Keratinocyte (primary cell): ENCODE measurements at regions not wholly inside any gene's neighbourhood (a gene's known extent, or its start where the extent isn't known, plus 50 kb on each side); places are given as distances from the start of the nearest gene placed in this dataset.

Source experiments
- CTCF ChIP-seq, 3 experiments: IDR thresholded peaks in 1 of 3; conservative IDR thresholded peaks in 1 of 3; optimal IDR thresholded peaks in 1 of 3; 2 replicates in 2 of 3; 3 replicates in 1 of 3; pipeline versions ENCODE3 to v1.5.1; 2011; ENCODE audit warnings: low read length in 3 of 3, mild to moderate bottlenecking in 3 of 3, moderate library complexity in 2 of 3, control low read depth in 1 of 3, inconsistent platforms in 1 of 3; ENCODE audit not compliant: insufficient read depth in 2 of 3; ENCODE audit errors: extremely low read depth in 1 of 3
- EZH2 ChIP-seq: IDR thresholded peaks from one replicate; pipeline ENCODE4 v1.6.1; 2012; ENCODE audit warnings: inconsistent platforms, mild to moderate bottlenecking, low read length, moderate library complexity

GRCh38 chr4:213971-214370 is 89.7 kb downstream of the ZNF718 start:
- no peak for TF ChIP-seq CTCF (optimal IDR thresholded peaks at IDR 0.05 in 1 of 3, IDR thresholded peaks at IDR 0.05 in 1 of 3, conservative IDR thresholded peaks at IDR 0.05 in 1 of 3; ENCODE audit: extremely low read depth in 1 of 3, insufficient read depth in 2 of 3, low read length in 3 of 3)
- TF ChIP-seq EZH2 = no peak
